HG03135 (cell line): ENCODE measurements at regions not wholly inside any gene's neighbourhood (a gene's known extent, or its start where the extent isn't known, plus 50 kb on each side); places are given as distances from the start of the nearest gene placed in this dataset.

Experiments
- ATAC-seq: cut with Tn5 transposase; IDR thresholded peaks from one replicate; pipeline ENCODE4 v1.9.1; 2021; ENCODE audit warnings: mild to moderate bottlenecking, moderate library complexity; ENCODE audit not compliant: unreplicated experiment

DNA sequence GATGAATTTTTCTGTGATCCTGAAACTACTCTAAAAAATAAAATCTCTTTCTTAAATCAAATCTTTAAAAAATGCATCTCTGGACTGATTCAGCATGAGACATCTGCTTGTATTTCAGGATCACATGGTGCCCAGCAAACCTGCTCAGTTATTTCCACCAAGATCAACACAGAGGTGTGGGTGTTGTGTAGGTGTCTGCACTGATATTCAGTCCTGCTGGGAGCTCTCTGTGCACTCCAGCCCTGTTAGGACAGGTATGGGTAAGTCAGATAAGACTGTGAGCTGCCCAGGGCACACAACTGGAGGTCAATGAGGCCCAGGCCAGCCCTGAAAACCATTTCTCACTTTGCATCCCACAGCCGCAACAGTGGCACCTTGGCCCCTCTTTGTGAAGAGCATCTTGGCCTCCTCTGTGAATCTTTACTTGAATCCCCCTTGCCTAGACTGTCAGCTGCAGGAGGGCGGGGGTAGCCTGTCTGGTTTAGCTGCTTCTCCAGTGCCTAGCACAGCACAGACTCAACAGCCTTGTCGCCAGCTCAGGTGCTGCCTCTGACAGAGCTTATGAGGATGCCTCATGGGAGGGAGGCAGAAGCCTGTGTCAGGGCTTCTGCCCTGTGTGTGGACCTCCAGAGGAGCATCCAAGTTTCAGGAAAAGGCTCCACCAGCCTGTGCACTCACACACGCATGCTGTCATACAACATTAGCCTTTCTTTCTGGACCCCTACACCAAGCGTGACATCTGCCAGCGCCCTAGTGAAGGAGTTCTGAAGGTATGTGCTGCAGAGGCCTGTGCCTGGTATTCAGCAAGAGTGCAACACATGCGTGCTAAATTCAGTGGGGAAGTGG is 187.6 kb upstream of the CST7 start:
- no peak for ATAC-seq

DNA sequence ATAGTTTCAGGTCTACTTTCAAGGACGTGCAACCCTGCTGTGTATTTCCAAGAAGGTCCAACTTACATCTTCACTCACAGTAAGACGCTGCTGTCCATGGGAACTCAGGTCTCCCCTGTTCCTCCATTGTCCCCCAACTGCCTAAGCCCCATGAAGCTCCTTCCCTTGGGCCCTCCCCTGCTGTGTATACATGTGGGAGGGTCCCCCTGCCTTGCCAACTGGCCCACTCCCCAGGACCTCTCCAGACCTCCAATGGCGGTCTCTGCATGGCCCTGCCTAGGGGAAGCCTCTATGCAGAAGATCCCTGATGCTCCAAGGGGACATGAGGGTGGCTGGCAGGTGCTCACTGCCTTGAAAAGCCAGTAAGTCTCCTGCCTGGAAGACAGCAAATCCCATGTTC is 186.7 kb upstream of the CST7 start:
- ATAC-seq = no peak

DNA sequence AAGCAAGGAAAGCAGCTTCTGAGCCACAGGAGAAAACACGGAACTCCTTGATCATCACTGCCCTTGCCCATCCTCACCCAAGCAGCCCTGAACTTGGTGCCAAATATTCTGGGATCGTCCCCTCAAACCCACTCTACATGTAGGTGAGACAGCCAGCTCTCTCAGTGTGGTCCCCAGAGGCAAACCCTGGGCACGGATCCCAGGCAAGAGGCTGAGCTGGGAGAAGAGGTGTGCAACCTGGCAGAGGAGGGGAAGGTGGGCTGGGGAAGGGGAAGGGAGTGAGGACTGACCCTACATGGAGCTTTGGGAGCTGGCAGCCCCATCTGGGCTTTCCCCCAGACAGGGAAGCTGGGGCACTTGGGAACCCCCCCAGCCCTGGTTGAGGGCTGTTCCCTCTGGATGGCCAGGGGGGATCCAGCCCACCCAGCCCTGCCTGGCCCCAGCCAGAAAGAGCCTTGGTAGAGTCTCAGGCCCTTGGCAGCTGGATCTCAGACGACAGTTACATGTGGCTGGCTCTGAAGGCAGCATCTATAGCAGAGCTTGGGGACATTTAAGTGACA is 186.2 kb upstream of the CST7 start:
- no peak for ATAC-seq

DNA sequence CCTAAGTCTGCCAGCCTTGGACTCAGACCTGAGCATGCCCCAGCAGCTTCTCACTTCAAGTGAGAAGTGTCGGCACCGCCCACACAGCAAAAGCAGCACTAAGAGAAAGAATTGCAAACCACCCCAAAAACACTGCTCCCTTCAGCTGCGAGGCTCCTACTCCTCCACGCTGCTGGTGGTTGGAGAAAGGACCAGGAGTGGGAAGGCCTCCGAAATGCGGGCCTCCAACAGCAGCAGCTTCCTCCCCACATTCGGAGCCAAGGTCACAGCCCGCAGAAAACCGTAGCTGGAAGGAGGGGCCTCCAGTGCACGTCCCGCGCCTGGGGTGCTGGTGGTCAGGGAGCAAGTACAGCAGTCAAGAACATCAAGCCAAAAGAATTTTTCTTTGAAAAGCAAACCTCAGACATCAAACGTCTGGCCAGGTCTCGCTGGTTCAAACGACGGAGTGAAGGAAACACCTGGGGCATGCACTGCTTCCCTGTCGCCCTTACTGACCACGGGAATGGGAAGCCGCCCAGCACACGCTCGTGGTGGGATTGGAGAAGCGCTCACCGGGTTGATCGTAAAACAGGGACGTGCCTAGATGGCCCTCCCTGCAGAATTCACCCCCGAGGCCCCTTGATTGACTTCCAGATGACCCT is 185.6 kb upstream of the CST7 start:
- no peak for ATAC-seq

GRCh38 chr20:24764027-24764793 is 184.9 kb upstream of the CST7 start:
- ATAC-seq = no peak

DNA sequence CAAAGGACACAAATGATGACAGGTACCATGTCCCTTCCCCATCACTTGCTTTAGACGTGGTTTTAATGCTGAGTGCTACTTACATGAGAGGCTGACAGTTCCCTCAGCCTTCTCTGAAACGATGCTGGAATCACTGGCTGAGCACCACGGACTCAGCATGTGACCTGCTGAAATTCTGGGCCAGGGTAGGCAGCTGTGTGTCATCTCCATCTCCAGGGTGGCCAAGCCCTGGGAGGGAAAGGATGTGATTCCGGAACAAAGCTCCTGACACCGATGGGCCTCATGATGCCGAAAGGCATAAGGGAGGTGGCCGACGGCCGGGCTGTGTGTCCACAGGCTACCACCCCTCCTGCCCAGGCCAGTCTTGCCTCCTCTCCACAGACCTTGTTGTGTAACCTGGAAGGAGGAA is 184.3 kb upstream of the CST7 start:
- ATAC-seq = no peak

- no peak for ATAC-seq
Observed at GRCh38 chr20:24765316-24766142, 183.5 kb upstream of the CST7 start.

DNA sequence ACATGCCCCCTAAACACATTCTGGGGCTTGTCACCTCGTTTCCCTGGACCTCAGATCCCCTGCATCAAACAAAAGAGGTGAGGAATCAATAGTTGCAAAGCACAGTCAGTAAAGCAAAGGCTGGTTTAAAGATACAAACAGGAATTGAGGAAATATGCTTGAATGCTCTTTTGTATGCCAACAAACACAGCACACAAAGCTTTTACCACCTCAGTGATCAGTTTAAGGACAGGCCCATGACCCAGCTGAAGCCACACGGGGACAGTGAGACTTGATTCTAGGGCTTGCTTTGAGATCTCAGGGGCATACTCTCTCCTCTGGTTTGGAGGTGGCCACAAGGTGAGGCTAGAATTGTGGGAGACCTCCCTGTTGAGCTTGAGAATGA is 182.9 kb upstream of the CST7 start:
- ATAC-seq = no peak

- no peak for ATAC-seq
Observed at GRCh38 chr20:24766826-24767622, 182.0 kb upstream of the CST7 start.

GRCh38 chr20:24767623-24768100 is 181.4 kb upstream of the CST7 start:
- no peak for ATAC-seq

GRCh38 chr20:24768201-24768636 is 180.8 kb upstream of the CST7 start:
- no peak for ATAC-seq

- no peak for ATAC-seq
Observed at GRCh38 chr20:24768713-24769601, 180.1 kb upstream of the CST7 start.

DNA sequence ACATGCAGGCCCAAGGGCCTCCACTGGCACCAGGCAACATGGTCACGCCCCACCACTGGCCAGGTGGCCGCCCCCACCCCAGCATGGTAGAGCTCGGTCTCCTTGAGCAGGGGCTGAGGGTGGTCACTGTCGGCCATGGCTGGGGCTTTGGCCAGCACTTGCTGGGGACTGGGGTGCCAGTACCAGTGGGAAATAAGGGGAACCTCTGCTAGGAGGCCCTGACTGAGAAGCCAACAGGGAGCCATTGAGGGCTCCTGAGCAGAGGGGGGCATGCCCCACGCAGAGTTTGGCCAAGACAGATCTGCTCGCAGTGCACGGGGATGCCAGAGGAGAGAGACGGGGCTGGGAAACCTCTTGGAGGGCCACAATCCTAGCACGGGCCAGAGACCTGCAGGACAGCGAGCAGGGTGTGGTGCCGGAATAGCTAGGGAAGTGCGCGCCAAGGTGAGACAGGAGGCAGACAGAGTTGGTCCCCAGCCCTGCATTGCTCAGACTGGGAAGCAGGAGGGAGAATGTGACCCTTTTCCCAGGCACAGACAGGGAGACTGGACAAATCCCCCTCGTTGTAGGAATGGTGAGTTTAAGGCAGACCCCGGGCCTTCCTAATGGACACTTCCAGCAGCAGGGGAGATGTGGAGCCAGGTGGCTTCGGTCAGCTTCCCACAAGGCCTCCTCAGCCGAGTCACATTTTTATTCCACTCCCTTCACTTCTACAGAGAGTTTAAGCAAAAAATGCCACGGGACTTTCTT is 179.0 kb upstream of the CST7 start:
- no peak for ATAC-seq

GRCh38 chr20:24770628-24771541 is 178.2 kb upstream of the CST7 start:
- ATAC-seq = no peak

GRCh38 chr20:24771542-24772061 is 177.5 kb upstream of the CST7 start:
- no peak for ATAC-seq

GRCh38 chr20:24772667-24773066 is 176.4 kb upstream of the CST7 start:
- no peak for ATAC-seq

GRCh38 chr20:24773168-24773567 is 175.9 kb upstream of the CST7 start:
- no peak for ATAC-seq
